PFSK-1 (cell line): ENCODE measurements at regions not wholly inside any gene's neighbourhood (a gene's known extent, or its start where the extent isn't known, plus 50 kb on each side); places are given as distances from the start of the nearest gene placed in this dataset.

Experiments
- FOXP2 ChIP-seq: optimal IDR thresholded peaks from 2 replicates; pipeline ENCODE3; 2011; ENCODE audit warnings: borderline replicate concordance, control low read depth, inconsistent platforms; ENCODE audit not compliant: insufficient read depth; ENCODE audit errors: extremely low read length, extremely low read depth
- POLR2AphosphoS5 ChIP-seq: IDR thresholded peaks from 2 replicates; pipeline ENCODE4 v1.6.1; 2012; ENCODE audit warnings: low read depth, mild to moderate bottlenecking, control low read depth, low read length, moderate library complexity
- SIN3A ChIP-seq: IDR thresholded peaks from 2 replicates; pipeline ENCODE4 v1.6.1; 2012; ENCODE audit warnings: mild to moderate bottlenecking, low read length, moderate library complexity, borderline replicate concordance; ENCODE audit not compliant: insufficient read depth
- TAF1 ChIP-seq: IDR thresholded peaks from 2 replicates; pipeline ENCODE4 v1.6.1; 2012; ENCODE audit warnings: low read length, control low read depth, borderline replicate concordance; ENCODE audit not compliant: insufficient read depth
- TF ChIP-seq, protein P1 (sequence below), 2 experiments: IDR thresholded peaks; 2 replicates each; pipeline versions ENCODE4 v1.6.1 to v1.8.0; 2011 to 2012; ENCODE audit warnings: low read depth in 2 of 2, low read length in 2 of 2, control low read depth in 1 of 2, inconsistent platforms in 1 of 2, mild to moderate bottlenecking in 1 of 2, moderate library complexity in 1 of 2; ENCODE audit not compliant: insufficient read depth in 1 of 2

DNA sequence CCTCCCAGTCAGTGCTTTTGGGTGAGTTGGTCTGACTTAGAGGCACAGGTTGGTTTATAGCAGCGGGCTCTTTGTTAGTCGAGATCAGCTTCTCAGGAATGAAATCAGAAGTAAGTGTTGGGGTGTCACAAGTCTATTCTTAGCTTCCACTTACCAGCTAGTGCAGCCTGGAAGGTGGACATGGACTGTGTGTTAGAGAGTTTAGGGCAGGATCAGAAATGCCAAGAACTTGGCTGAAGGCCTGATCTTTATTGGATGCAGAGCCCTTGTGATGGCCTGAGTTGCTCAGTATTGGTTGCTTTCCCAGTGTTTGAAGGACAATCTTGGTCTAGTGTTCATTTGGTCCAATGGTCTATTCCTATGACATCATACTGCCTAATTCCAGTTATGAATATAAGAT lies 377.0 kb upstream of the USP24 start:
- TF ChIP-seq SIN3A (no peak), POLR2AphosphoS5 (no peak), FOXP2 (no peak), TAF1 (no peak)
- TF ChIP-seq, protein P1, sequence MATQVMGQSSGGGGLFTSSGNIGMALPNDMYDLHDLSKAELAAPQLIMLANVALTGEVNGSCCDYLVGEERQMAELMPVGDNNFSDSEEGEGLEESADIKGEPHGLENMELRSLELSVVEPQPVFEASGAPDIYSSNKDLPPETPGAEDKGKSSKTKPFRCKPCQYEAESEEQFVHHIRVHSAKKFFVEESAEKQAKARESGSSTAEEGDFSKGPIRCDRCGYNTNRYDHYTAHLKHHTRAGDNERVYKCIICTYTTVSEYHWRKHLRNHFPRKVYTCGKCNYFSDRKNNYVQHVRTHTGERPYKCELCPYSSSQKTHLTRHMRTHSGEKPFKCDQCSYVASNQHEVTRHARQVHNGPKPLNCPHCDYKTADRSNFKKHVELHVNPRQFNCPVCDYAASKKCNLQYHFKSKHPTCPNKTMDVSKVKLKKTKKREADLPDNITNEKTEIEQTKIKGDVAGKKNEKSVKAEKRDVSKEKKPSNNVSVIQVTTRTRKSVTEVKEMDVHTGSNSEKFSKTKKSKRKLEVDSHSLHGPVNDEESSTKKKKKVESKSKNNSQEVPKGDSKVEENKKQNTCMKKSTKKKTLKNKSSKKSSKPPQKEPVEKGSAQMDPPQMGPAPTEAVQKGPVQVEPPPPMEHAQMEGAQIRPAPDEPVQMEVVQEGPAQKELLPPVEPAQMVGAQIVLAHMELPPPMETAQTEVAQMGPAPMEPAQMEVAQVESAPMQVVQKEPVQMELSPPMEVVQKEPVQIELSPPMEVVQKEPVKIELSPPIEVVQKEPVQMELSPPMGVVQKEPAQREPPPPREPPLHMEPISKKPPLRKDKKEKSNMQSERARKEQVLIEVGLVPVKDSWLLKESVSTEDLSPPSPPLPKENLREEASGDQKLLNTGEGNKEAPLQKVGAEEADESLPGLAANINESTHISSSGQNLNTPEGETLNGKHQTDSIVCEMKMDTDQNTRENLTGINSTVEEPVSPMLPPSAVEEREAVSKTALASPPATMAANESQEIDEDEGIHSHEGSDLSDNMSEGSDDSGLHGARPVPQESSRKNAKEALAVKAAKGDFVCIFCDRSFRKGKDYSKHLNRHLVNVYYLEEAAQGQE (IDR thresholded peaks at IDR 0.05; ENCODE audit: insufficient read depth in 1 of 2, low read depth in 2 of 2, low read length in 2 of 2) = no peak
